IPS-18c (cell line): ENCODE measurements at regions not wholly inside any gene's neighbourhood (a gene's known extent, or its start where the extent isn't known, plus 50 kb on each side); places are given as distances from the start of the nearest gene placed in this dataset.
A peak's percentile ranks its signal among the peaks of the same experiment; 100 is the strongest.

Experiments
- H3K4me3 ChIP-seq: 2 replicates; pipeline ENCODE4 v1.7.0; 2013; ENCODE audit warnings: low read depth, mild to moderate bottlenecking, low read length, moderate library complexity; ENCODE audit not compliant: insufficient read depth
- H3K9me3 ChIP-seq: one replicate; pipeline ENCODE4 v1.6.1; 2013; ENCODE audit warnings: mild to moderate bottlenecking, low read length, moderate library complexity; ENCODE audit not compliant: control insufficient read depth, insufficient read depth

DNA sequence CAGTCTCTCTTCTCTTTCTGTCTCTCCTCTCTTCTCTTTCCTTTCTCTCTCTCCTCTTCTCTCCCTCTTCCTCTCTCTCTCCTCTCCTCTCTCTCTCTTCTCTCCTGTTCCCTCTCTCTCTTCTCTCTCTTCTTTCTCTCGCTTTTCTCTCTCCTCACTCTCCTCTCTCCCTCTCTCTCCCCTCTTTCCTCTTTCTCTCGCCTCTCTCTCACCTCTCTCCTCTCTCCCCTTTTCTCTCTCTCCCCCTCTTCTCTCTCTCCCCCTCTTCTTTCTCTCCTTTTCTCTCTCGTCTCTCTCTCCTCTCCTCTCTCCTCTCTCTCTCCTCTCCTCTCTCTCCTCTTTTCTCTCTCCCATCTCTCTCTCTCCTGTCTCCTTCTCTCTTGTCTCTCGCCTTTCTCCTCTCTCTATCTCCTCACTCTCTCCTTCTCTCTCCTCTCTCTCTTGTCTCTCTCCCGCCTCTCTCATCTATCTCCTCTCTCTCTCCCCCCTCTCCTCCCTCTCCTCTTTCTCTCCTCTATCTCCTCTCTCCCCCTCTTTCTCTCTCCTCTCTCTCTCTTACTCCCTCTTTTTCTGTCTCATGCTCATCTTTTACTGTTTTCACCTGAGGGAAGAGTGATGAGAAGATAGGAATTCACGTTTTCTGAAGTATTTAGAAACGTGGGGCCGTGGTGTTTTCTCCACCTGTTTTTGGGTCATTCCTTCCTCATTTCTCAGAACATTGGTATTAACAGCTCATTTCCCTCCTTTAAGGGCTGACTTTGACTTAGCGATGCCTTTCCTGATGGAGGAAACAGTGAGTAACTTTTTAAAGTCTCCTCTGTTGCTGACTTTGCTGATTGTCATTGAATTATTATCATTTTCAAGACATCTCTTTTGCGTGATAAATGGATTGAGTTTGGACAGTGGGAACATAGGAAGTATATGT lies 80.6 kb upstream of the CD99 start:
- peaks cover 4% of the 10 kb centered on the region for H3K9me3 ChIP-seq
- H3K4me3 ChIP-seq: peak overlapping the region; percentile 76

DNA sequence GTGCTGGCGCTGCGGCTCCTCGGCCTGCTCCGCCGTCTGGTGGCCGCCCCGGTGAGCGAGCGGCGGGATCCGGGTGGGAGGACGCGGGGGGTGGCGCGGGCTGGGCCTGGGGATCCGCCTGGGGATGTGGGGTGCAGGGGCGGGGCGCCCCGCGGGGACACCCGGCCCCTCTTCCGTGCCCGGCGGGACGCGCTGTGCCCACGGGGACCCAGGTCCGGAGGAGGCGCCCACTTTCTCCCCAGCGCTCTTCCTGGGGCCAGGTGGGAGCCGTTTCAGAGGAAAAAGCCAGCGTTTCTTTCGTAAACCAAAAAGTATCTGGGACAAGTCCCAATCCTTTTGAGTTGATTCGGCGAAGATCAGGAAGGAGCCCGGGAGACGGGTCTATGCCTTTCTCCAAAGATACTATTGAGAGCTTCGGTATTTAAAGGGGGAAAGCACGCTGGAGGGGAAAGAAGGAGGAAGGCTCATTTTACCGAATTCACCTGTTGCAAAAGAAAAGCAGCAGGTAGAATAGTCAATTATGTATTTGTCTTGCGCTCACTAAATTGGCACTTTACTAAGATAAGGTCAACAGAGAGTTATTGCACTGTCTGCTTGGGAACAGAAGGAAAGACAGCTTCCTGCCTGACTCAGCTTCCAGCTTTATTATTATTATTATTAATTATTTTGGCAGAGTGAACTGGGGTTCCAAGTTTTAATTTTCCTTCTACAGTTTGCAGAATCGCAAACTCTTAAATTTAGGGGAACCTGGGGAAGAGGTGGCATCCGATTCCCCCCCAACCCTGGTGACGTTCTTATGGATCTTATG lies 81.5 kb upstream of the CD99 start:
- H3K4me3 ChIP-seq: peak overlapping the region; percentile 76
- peaks cover 4% of the 10 kb centered on the region for H3K9me3 ChIP-seq

DNA sequence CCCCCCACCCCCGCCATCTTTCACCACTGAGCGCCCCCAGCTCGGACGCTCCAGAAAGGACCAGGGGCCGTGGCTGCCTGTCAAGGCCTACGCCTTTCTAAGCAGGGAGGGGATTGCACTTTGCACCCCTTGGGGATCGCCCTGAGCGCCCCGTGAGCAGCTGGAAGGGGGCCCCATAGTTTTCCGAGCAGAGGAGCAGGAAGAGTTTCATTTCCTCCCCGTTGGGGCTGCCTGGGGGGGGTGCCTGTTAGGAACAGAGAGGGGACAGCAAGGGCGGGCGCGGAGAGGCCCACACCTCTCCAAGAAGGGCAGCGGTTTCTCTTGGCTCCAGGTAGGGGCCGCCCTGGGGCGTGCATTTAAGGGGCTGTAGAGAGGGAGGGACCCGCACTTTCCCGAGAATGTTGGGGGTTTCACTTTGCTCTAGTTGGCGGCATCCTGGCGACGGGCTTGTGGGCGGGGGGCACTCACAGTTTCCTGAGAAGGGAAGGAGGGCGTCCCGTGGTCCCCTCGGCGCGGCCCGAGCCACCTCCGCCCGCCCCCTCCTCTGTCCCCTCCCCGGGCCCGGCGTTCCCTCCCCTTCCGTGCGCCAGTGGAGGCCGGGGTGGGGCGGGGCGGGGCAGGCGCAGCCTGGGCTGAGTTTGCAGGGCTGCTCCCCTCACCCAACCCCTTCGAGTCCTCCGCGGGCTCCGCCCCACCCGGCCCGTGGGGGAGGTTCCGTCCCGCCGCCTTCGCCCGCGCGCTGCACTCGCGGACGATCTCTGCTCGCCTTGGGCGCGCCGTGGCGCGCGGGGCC lies 82.3 kb upstream of the CD99 start:
- H3K9me3 ChIP-seq: peaks cover 4% of the 10 kb centered on the region
- H3K4me3 ChIP-seq: peak overlapping the region; percentile 76

DNA sequence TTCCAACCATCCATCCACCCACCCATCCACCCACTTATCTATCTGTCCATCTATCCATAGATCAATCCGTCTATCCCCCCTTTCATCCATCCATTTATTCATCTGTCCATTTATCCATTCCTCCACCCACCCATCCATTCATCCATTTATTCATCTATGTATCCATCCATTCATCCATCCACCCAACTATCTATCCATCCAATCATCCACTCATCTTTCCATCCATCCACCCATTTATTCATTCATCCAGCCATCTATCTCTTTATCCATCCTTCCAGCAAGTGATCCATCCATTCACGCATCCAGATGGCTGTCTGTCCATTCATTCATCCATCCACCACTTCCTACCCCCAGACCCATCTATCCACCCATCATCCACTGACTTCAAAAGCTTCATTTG lies 84.0 kb upstream of the CD99 start:
- Histone ChIP-seq H3K9me3 (peaks cover 4% of the 10 kb centered on the region), H3K4me3 (no peak overlapping the region)

DNA sequence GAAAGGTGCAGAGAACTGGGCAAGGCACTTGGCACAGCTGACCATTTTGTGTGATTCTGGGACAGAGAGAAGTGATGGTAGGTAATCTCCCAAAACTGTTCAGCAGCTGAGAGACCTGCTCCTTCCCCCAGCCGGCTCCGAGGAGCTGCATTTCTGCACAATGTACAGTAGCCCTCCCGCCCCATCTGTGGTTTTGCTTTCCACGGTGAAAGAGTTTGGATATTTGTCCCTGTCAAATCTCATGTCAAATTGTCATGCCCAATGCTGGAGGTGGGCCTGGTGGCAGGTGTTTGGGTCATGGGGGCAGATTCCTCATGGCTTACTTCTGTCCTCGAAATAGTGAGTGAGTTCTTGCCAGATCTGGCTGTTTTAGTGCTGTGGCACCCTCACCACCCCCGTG lies 90.5 kb upstream of the CD99 start:
- Histone ChIP-seq H3K9me3 (no peaks in the 10 kb centered on the region), H3K4me3 (no peak overlapping the region)

DNA sequence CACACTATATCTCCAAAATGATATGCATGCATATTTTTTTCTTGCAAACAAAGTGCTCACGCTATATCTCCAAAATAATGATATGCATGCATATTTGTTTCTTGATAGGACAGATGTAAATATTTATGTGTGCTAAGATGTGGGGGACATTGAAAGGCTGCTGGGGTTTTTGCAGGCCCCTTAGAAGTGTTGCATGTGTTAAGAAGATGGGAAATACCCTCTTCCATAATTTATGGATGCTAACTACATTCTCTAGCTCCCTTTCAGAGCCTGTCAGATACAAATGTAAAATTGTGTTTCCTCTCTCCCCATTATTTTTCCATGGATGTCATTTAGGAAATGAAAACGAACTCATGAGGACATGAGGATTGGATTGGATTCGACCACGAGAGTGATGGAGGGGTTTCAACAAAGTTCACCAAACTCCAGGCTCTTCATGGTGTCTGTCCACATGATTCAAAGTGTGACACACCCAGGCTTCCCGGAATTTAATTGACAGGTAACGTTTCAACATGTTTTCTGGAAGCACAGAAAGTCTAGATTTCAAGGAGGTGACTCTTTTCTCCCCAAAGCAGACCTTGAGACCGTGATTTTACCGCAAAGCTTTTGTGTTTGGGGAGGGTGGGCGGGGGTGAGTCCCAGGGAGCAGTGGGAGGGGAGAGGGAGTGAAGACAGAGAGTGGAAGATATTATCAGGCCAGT lies 94.4 kb upstream of the CD99 start:
- Histone ChIP-seq H3K9me3 (peaks cover 2% of the 10 kb centered on the region), H3K4me3 (no peak overlapping the region)

DNA sequence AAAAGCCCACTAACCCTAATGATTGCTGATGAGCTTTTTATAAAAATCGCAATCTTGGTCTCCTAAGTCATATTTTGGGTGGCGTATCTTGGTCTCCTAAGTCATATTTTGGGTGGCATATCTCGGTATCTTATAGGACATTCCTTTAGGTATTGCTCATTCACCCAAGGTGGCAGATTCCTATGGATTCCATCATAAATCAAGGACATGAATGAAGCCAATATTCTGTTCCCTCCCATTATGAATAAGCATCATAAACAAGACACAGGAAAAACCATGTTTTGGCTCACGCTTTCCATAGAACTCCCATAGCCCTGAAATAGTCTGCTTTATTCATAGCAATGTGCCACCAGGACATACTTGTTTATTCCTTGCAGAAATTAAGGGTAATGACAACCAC lies 95.0 kb upstream of the CD99 start:
- peaks cover 2% of the 10 kb centered on the region for H3K9me3 ChIP-seq
- H3K4me3 ChIP-seq: no peak overlapping the region

DNA sequence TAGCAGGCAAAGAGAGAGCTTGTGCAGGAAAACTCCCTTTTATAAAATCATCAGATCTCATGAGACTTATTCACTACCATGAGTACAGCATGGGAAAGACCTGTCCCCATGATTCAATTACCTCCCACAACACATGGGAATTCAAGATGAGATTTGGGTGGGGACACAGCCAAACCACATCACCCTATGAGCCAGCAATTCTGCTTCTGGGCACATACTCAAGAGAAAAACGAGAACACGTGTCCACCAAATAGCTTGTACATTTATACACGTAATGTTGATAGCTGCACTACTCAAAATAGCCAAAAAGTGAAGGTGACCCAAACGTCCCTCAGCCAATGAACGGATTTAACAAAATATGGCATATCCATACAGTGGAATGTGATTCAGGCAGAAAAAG lies 94.5 kb upstream of the DHRSX start:
- H3K4me3 ChIP-seq: no peak overlapping the region
- peaks cover 2% of the 10 kb centered on the region for H3K9me3 ChIP-seq

DNA sequence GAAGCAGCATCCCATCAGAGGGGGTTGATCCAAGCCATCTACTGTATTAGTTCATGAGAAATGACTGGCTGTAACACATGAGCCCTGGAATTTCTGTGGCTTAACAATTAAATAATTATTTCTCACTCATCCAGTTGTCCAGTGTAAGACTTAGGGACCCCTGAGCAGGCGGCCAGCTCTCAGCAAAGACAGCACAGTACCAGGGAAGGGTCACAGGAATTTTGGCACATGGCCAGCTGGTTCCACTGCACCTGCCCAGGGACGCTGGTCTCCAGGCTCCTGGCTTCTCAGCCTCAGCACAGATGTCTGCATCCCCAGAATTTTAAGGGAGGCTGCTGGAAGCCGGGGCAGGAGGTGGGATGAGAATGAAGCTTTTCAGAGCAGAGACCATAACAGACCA lies 93.7 kb upstream of the DHRSX start:
- Histone ChIP-seq H3K9me3 (peaks cover 2% of the 10 kb centered on the region), H3K4me3 (no peak overlapping the region)

DNA sequence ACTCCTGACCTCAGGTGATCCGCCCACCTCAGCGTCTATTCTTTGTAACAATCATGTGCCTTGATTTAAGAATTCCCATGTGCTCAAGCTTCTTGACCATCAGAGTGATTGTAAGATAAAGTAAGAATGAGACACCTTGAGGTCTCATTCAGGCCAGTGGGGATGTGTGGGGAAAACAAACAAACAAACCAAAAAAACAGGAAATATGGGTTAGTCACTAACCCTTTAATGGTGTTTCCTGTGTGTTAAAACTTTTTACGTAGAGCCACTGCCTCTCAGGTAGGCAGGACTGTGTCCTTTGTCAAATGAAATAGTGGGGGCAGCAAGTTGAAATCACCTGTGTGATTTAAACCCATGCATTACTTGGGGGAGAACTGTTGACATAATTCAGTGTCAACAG lies 91.5 kb upstream of the DHRSX start:
- no peak overlapping the region for H3K4me3 ChIP-seq

DNA sequence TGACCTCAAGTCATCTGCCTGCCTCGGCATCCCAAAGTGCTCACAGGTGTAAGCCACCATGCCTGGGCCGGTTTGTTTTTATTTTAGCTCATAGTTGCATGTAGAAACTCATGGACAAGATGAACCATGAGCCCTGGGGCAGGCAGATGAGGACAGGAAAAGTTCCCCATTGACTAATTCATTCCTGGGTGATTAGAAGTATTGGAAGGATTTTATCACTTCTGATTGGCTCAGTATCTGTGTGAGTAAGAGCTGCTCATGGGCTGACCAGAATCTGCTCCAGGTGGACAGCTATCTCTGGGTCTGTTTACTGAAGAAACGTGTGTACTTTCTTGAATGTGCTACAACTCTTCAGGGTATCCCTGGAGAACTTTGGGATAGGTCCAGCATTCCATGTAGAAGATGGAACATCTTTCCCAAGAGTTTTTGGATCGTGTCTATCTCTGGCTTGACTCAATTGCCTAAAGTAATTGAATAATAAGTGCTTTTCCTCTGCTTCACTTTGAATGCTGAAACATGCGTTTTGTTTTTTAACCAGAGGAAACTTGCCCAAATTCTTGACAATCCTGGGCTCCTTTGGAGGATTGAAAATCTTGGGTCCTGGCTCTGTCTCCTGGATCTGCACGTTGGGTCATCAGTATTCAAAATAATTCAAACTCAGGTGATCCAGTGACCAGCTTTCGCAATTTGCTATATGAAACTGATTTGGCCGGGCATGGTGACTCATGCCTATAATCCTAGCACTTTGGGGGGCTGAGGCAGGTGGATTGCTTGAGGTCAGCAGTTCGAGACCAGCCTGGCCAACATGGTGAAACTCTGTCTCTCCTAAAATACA lies 88.6 kb upstream of the DHRSX start:
- H3K4me3 ChIP-seq: no peak overlapping the region
- H3K9me3 ChIP-seq: peaks cover 2% of the 10 kb centered on the region

More for the DNA sequence above, 91.5 kb upstream of the DHRSX start:
- H3K9me3 ChIP-seq: peaks cover 2% of the 10 kb centered on the region

DNA sequence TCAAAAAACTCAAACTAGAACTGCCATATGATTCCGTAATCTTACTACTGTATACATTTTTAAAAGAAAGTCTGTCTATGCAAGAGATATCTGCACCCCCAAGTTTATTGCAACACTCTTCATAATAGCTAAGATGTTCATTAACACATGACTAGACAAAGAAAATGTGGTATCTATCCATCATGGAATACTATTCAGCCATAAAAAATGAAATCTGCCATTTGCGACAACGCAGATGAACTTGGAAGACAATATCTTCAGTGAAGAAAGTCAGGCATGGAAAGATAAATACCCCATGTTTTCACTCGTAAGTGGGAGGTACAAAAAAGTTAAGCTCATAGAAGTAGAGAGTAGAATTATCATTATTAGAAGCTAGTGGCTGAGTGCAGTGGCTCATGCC lies 87.3 kb upstream of the DHRSX start:
- H3K4me3 ChIP-seq: no peak overlapping the region
- no peaks in the 10 kb centered on the region for H3K9me3 ChIP-seq

DNA sequence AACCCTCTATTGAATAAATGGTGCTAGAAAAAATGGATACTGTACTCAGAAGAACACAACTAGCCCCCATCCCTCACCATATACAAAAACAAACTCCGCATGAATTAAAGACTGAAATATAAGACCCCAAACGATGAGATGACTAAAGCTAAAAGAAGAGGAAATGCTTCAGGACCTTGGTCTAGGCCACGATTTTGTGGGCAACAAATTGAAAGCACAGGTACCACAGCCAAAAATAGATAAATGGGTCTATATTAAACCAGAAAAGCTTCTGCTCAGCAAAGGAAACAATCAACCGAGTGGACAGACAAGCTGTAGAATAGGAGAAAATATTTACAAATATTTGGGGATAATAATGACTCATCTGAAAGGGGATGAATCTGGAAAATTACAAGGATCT lies 86.4 kb upstream of the DHRSX start:
- H3K9me3 ChIP-seq: no peaks in the 10 kb centered on the region
- H3K4me3 ChIP-seq: no peak overlapping the region

DNA sequence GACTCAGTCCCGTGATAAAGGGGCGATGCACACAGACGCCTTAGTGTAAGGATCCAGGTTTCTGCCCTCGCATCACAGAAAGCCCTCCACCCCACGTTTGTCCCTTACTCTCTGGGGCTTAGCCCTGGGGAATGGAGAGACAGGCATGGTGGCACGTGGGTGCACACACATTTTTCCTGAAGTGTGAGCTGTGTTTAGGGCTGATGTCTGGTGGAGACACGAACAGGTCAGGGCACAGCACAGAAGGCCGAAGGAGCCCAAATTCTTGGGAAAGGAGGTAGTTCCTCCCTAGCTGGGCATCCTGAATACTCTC lies 84.3 kb upstream of the DHRSX start:
- Histone ChIP-seq H3K4me3 (peak overlapping the region; percentile 32; the same call in 1 of the 2 replicates), H3K9me3 (no peaks in the 10 kb centered on the region)

DNA sequence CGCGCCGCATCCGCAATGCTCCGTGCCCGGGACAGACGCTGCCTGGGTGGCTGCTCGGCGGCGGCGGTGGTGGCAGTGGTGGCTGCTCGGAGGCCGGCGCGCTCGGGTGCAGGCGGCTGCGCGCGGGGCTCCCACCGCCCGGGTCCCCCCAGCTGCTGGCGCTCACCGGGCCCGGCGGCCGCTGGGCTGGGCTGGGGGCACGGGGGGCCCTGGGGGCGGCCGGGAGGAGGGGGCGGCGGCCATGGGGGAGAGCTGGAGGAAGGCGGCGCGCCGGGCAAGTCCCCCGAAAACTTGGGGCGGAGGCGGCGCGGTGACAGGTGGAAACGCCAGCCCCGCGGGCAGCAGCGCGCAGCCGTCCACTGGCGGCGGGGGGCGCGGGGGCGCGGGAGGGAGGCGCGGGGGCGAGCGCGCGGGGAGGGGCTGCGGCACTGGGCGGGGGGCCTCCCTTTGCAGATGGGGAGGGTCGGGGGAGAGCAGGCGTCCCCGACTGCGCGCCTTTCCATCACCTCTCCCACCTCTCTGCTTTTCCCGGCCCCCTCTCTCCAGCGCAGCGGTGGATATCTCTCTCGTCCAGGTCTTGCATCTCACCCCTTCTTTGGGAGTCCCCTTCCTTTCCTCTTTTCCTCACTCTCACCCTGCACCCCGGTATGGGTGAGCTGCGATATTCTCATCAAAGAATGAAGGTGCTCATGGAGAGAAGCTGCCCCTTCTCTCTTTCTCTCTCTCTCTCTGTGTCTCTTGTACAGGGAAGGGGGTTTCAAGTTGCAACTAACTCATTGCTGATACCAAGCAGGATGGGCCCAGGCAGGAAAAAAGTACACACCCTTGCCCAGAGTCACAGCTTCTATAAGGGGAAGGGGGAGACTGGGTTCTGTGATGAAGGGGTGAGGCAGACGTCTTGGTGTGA lies 83.7 kb upstream of the DHRSX start:
- Histone ChIP-seq H3K9me3 (no peaks in the 10 kb centered on the region), H3K4me3 (peak overlapping the region; percentile 32; the same call in 1 of the 2 replicates)
